RWPE1 (cell line): ENCODE measurements at regions not wholly inside any gene's neighbourhood (a gene's known extent, or its start where the extent isn't known, plus 50 kb on each side); places are given as distances from the start of the nearest gene placed in this dataset.
"Not testable (repeated sequence)": the region's sequence is repeated elsewhere in the genome, so short reads cannot be mapped to it uniquely, and the experiment has no call there.

Source experiments
- CTCF ChIA-PET: fragments of 350-600 bp; sonication (Branson Sonifier 250); formaldehyde crosslinking; extraction: SDS; loops from one replicate; lab custom pipeline; 2021; lab: Yijun Ruan, JAX
- POLR2A ChIA-PET: fragments of 400-600 bp; formaldehyde crosslinking; extraction: SDS; loops from one replicate; lab custom pipeline; 2020; ENCODE audit warnings: antibody characterized with exemption; ENCODE audit not compliant: low non-redundant PET; lab: Yijun Ruan, JAX
- DNase-seq: peaks from one replicate; pipeline ENCODE4 v3.0.0; 2012; ENCODE audit warnings: low spot score
- H3K27ac ChIP-seq: fragments of 450-650 bp; 2 replicates; pipeline ENCODE4 v1.5.1; 2017
- CTCF ChIP-seq: fragments of 450-650 bp; conservative IDR thresholded peaks from 2 replicates; pipeline ENCODE4 v1.5.1; 2017; ENCODE audit warnings: low read depth, mild to moderate bottlenecking

- H3K27ac ChIP-seq = no peak overlapping the region
- CTCF ChIA-PET = interaction anchor here (0.6 to 0.7 kb wide), 2 partner anchors 207 to 268 kb away, joined by 4 read pairs; no protein-coding TSS in a partner anchor
- TF ChIP-seq CTCF = no peak
- no peak for DNase-seq
- POLR2A ChIA-PET = no interaction called here
These were observed 107.1 kb downstream of the EBLN1 start for GRCh38 chr10:22110761-22111160.

- TF ChIP-seq CTCF = no peak
- ChIA-PET POLR2A (no interaction called here), CTCF (no interaction called here)
- DNase-seq = no peak
- no peak overlapping the region for H3K27ac ChIP-seq
These were observed 101.7 kb upstream of the DNAJC1 start for GRCh38 chr10:22105270-22105669.

- CTCF ChIA-PET = interaction anchor here (0.5 to 0.6 kb wide), 2 partner anchors 67 to 575 kb away, joined by 3 to 5 read pairs; no protein-coding TSS in a partner anchor
- POLR2A ChIA-PET = no interaction called here
- no peak overlapping the region for H3K27ac ChIP-seq
- TF ChIP-seq CTCF = no peak; the same call in 1 of the 2 replicates
- DNase-seq = peak; percentile 31
These were observed 100.4 kb upstream of the DNAJC1 start for GRCh38 chr10:22103701-22104470.

- no peak for DNase-seq
- TF ChIP-seq CTCF = no peak
- CTCF ChIA-PET = interaction anchor here (0.5 kb wide), 1 partner anchor 52 kb away, joined by 3 read pairs; no protein-coding TSS in a partner anchor
- no peak overlapping the region for H3K27ac ChIP-seq
- POLR2A ChIA-PET = no interaction called here
These were observed 94.2 kb upstream of the DNAJC1 start for GRCh38 chr10:22097696-22098095.

- CTCF ChIA-PET = interaction anchor here (0.6 kb wide), 1 partner anchor 249 kb away, joined by 3 read pairs; no protein-coding TSS in a partner anchor
- POLR2A ChIA-PET, DNase-seq, H3K27ac ChIP-seq: not testable (repeated sequence)
These were observed 87.7 kb upstream of the DNAJC1 start for GRCh38 chr10:22091260-22091659.

GRCh38 chr10:22087402-22087738 lies 83.8 kb upstream of the DNAJC1 start:
- TF ChIP-seq CTCF = no peak
- no peak for DNase-seq
- ChIA-PET CTCF (no interaction called here), POLR2A (no interaction called here)
- H3K27ac ChIP-seq = no peak overlapping the region
